ENCODE measurements at regions not wholly inside any gene's neighbourhood (a gene's known extent, or its start where the extent isn't known, plus 50 kb on each side); places are given as distances from the start of the nearest gene placed in this dataset.
"Not testable (repeated sequence)": the region's sequence is repeated elsewhere in the genome, so short reads cannot be mapped to it uniquely, and the experiment has no call there.

GRCh38 chr20:51125780-51126179 is 102.9 kb upstream of the KCNG1 start:
- H3K36me3 ChIP-seq (ENCODE audit: control insufficient read depth, low read length): no peaks in the 10 kb centered on the region
- H3K9me2 ChIP-seq (replicated peaks; ENCODE audit: control insufficient read depth, low read length): no peaks in the 10 kb centered on the region
- H3K9me3 ChIP-seq (ENCODE audit: control insufficient read depth, insufficient read depth, low read length): no peaks in the 10 kb centered on the region
- no peak overlapping the region for H3K4me2 ChIP-seq (ENCODE audit: low read length)
- no peak overlapping the region for H3K27ac ChIP-seq (ENCODE audit: low read depth, low read length)
- TF ChIP-seq EZH2phosphoT487 (IDR thresholded peaks at IDR 0.05; ENCODE audit: borderline replicate concordance, low read length): no peak
- TF ChIP-seq, protein P1, sequence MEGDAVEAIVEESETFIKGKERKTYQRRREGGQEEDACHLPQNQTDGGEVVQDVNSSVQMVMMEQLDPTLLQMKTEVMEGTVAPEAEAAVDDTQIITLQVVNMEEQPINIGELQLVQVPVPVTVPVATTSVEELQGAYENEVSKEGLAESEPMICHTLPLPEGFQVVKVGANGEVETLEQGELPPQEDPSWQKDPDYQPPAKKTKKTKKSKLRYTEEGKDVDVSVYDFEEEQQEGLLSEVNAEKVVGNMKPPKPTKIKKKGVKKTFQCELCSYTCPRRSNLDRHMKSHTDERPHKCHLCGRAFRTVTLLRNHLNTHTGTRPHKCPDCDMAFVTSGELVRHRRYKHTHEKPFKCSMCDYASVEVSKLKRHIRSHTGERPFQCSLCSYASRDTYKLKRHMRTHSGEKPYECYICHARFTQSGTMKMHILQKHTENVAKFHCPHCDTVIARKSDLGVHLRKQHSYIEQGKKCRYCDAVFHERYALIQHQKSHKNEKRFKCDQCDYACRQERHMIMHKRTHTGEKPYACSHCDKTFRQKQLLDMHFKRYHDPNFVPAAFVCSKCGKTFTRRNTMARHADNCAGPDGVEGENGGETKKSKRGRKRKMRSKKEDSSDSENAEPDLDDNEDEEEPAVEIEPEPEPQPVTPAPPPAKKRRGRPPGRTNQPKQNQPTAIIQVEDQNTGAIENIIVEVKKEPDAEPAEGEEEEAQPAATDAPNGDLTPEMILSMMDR (IDR thresholded peaks at IDR 0.05; ENCODE audit: low read depth, low read length, poor library complexity, severe bottlenecking): no peak
- H3K79me2 ChIP-seq (ENCODE audit: control insufficient read depth, low read length): no peaks in the 10 kb centered on the region
- peaks cover 42% of the 10 kb centered on the region for H3K4me1 ChIP-seq (ENCODE audit: control insufficient read depth, low read length)
- H3K27me3 ChIP-seq (ENCODE audit: control insufficient read depth, low read length): peaks cover 3% of the 10 kb centered on the region; the same call in 1 of the 2 replicates
- H4K20me1 ChIP-seq (ENCODE audit: control insufficient read depth, insufficient read depth, low read depth, low read length): no peaks in the 10 kb centered on the region
- H3K4me3 ChIP-seq (ENCODE audit: low read length): no peak overlapping the region
- no peaks in the 10 kb centered on the region for H3F3A ChIP-seq (ENCODE audit: control insufficient read depth, insufficient read depth)

DNA sequence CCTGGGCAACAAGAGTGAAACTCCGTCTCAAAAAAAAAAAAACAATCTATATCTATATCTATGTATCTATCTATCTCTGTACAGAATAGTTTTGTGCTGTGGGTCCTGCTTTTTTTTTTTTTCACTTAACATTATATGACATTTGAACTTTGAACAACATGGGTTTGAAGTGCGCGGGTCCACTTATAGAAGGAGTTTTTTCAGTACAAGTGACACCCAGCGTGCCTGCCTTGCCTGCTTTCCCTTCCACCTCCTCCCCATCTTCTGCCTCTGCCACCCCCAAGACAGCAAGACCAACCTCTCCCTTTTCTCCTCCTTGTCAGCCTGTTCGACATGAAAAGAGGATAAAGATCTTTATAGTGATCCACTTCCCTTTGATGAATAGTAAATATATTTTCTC is 102.2 kb upstream of the KCNG1 start:
- peaks cover 42% of the 10 kb centered on the region for H3K4me1 ChIP-seq (ENCODE audit: control insufficient read depth, low read length)
- no peaks in the 10 kb centered on the region for H4K20me1 ChIP-seq (ENCODE audit: control insufficient read depth, insufficient read depth, low read depth, low read length)
- H3K4me2 ChIP-seq (ENCODE audit: low read length): no peak overlapping the region
- TF ChIP-seq EZH2phosphoT487 (IDR thresholded peaks at IDR 0.05; ENCODE audit: borderline replicate concordance, low read length): no peak
- TF ChIP-seq, protein P1 (IDR thresholded peaks at IDR 0.05; ENCODE audit: low read depth, low read length, poor library complexity, severe bottlenecking): no peak
- H3K27me3 ChIP-seq (ENCODE audit: control insufficient read depth, low read length): peaks cover 3% of the 10 kb centered on the region; the same call in 1 of the 2 replicates
- no peak overlapping the region for H3K4me3 ChIP-seq (ENCODE audit: low read length)
- H3K36me3 ChIP-seq (ENCODE audit: control insufficient read depth, low read length): no peaks in the 10 kb centered on the region
- H3K9me3 ChIP-seq (ENCODE audit: control insufficient read depth, insufficient read depth, low read length): no peaks in the 10 kb centered on the region
- no peaks in the 10 kb centered on the region for H3F3A ChIP-seq (ENCODE audit: control insufficient read depth, insufficient read depth)
- H3K79me2 ChIP-seq (ENCODE audit: control insufficient read depth, low read length): no peaks in the 10 kb centered on the region
- no peaks in the 10 kb centered on the region for H3K9me2 ChIP-seq (replicated peaks; ENCODE audit: control insufficient read depth, low read length)
- H3K27ac ChIP-seq (ENCODE audit: low read depth, low read length): no peak overlapping the region

GRCh38 chr20:51123887-51124286 is 101.0 kb upstream of the KCNG1 start:
- H3K27ac ChIP-seq (ENCODE audit: low read depth, low read length); H3K9me3 ChIP-seq (ENCODE audit: control insufficient read depth, insufficient read depth, low read length); H3F3A ChIP-seq (ENCODE audit: control insufficient read depth, insufficient read depth); H3K4me3 ChIP-seq (ENCODE audit: low read length); H3K36me3 ChIP-seq (ENCODE audit: control insufficient read depth, low read length); H3K79me2 ChIP-seq (ENCODE audit: control insufficient read depth, low read length); H4K20me1 ChIP-seq (ENCODE audit: control insufficient read depth, insufficient read depth, low read depth, low read length); H3K27me3 ChIP-seq (ENCODE audit: control insufficient read depth, low read length); H3K4me2 ChIP-seq (ENCODE audit: low read length); H3K9me2 ChIP-seq (replicated peaks; ENCODE audit: control insufficient read depth, low read length): not testable (repeated sequence)
- H3K4me1 ChIP-seq (ENCODE audit: control insufficient read depth, low read length): peaks cover 32% of the 10 kb centered on the region

- H3K27ac ChIP-seq (ENCODE audit: low read depth, low read length): no peak overlapping the region
- no peaks in the 10 kb centered on the region for H3K79me2 ChIP-seq (ENCODE audit: control insufficient read depth, low read length)
- H3K36me3 ChIP-seq (ENCODE audit: control insufficient read depth, low read length): no peaks in the 10 kb centered on the region
- no peaks in the 10 kb centered on the region for H3F3A ChIP-seq (ENCODE audit: control insufficient read depth, insufficient read depth)
- no peaks in the 10 kb centered on the region for H3K9me2 ChIP-seq (replicated peaks; ENCODE audit: control insufficient read depth, low read length)
- no peak overlapping the region for H3K4me2 ChIP-seq (ENCODE audit: low read length)
- H3K4me3 ChIP-seq (ENCODE audit: low read length): no peak overlapping the region
- no peaks in the 10 kb centered on the region for H4K20me1 ChIP-seq (ENCODE audit: control insufficient read depth, insufficient read depth, low read depth, low read length)
- peaks cover 24% of the 10 kb centered on the region for H3K4me1 ChIP-seq (ENCODE audit: control insufficient read depth, low read length)
- H3K27me3 ChIP-seq (ENCODE audit: control insufficient read depth, low read length): peaks cover 3% of the 10 kb centered on the region; the same call in 1 of the 2 replicates
- no peak for TF ChIP-seq EZH2phosphoT487 (IDR thresholded peaks at IDR 0.05; ENCODE audit: borderline replicate concordance, low read length)
- TF ChIP-seq, protein P1 (IDR thresholded peaks at IDR 0.05; ENCODE audit: low read depth, low read length, poor library complexity, severe bottlenecking): no peak
- H3K9me3 ChIP-seq (ENCODE audit: control insufficient read depth, insufficient read depth, low read length): no peaks in the 10 kb centered on the region
Measured at GRCh38 chr20:51122931-51123658, 100.2 kb upstream of the KCNG1 start.

Measured in DOHH2 (cell line).